D721Med (cell line): ENCODE measurements at regions not wholly inside any gene's neighbourhood (a gene's known extent, or its start where the extent isn't known, plus 50 kb on each side); places are given as distances from the start of the nearest gene placed in this dataset.

Source experiments
- DNase-seq: peaks from one replicate; pipeline ENCODE4 v3.0.0; 2011; ENCODE audit warnings: low spot score; ENCODE audit not compliant: insufficient read length
- FAIRE-seq: peaks from 2 replicates; lab custom pipeline; 2011; peaks lifted over from hg19 to GRCh38; lab: Jason Lieb, UNC
- CTCF ChIP-seq: IDR thresholded peaks from 2 replicates; pipeline ENCODE4 v1.5.1; 2012; ENCODE audit warnings: mild to moderate bottlenecking, control low read depth; ENCODE audit not compliant: insufficient read depth; ENCODE audit errors: missing control alignments

- FAIRE-seq (no peak), DNase-seq (no peak)
- no peak for TF ChIP-seq CTCF
These were observed 217.6 kb upstream of the SEMA3E start for GRCh38 chr7:83866582-83866981.

GRCh38 chr7:83864551-83864950 lies 215.6 kb upstream of the SEMA3E start:
- DNase-seq (no peak), FAIRE-seq (no peak)
- no peak for TF ChIP-seq CTCF

- DNase-seq (no peak), FAIRE-seq (no peak)
- TF ChIP-seq CTCF = no peak
These were observed 215.0 kb upstream of the SEMA3E start for GRCh38 chr7:83863906-83864305.

- FAIRE-seq (no peak), DNase-seq (no peak)
- TF ChIP-seq CTCF = no peak
These were observed 212.9 kb upstream of the SEMA3E start for GRCh38 chr7:83861876-83862275.

- DNase-seq (no peak), FAIRE-seq (no peak)
- no peak for TF ChIP-seq CTCF
These were observed 210.9 kb upstream of the SEMA3E start for GRCh38 chr7:83859827-83860226.

GRCh38 chr7:83857691-83858090 lies 208.8 kb upstream of the SEMA3E start:
- no peak for DNase-seq
- TF ChIP-seq CTCF = no peak
- FAIRE-seq = no peak

- no peak for FAIRE-seq
- DNase-seq = no peak
- TF ChIP-seq CTCF = no peak
These were observed 207.2 kb upstream of the SEMA3E start for GRCh38 chr7:83856094-83856493.
